ENCODE measurements at regions not wholly inside any gene's neighbourhood (a gene's known extent, or its start where the extent isn't known, plus 50 kb on each side); places are given as distances from the start of the nearest gene placed in this dataset.

- no peaks in the 10 kb centered on the region for H3K27me3 Mint-ChIP-seq (ENCODE audit: low read depth in 3 of 3)
- H3K36me3 Mint-ChIP-seq: no peaks in the 10 kb centered on the region
- no peak overlapping the region for H3K4me3 Mint-ChIP-seq
- Histone ChIP-seq H3K4me3 (replicated peaks in 1 of 3; ENCODE audit: low read depth in 2 of 3, low read length in 3 of 3) (no peak overlapping the region), H4K20me1 (ENCODE audit: insufficient read depth, low read length) (no peaks in the 10 kb centered on the region), H3K4me2 (replicated peaks; ENCODE audit: extremely low read depth, low read length, poor library complexity, severe bottlenecking) (no peak overlapping the region), H3K4me1 (ENCODE audit: control insufficient read depth in 1 of 2, insufficient read depth in 2 of 2, low read length in 2 of 2) (no peaks in the 10 kb centered on the region), H3K27ac (ENCODE audit: low read depth in 1 of 2, low read length in 2 of 2) (no peak overlapping the region), H3K27me3 (ENCODE audit: control insufficient read depth in 2 of 2, insufficient read depth in 2 of 2, low read length in 2 of 2) (no peaks in the 10 kb centered on the region), H3K36me3 (replicated peaks in 1 of 2; ENCODE audit: control insufficient read depth in 1 of 2, insufficient read depth in 2 of 2, low read length in 2 of 2) (no peaks in the 10 kb centered on the region), H2AFZ (ENCODE audit: insufficient read depth, low read depth, low read length, poor library complexity, severe bottlenecking) (no peak overlapping the region), H3K9ac (ENCODE audit: insufficient read depth, low read length, poor library complexity, severe bottlenecking) (no peak overlapping the region), H3K79me2 (ENCODE audit: insufficient read depth, low read length) (no peaks in the 10 kb centered on the region), H3K9me3 (replicated peaks in 1 of 2; ENCODE audit: control insufficient read depth in 1 of 2, insufficient read depth in 1 of 2, low read length in 2 of 2) (peaks cover 0 to 4% of the 10 kb centered on the region in 2 donors)
- no CpG with 5 or more reads among the region's 1 CpG for WGBS (ENCODE audit: insufficient coverage)
- H3K4me1 Mint-ChIP-seq: no peaks in the 10 kb centered on the region
- peaks cover 0 to 6% (median 2%) of the 10 kb centered on the region in 7 donors for H3K9me3 Mint-ChIP-seq
- no peak overlapping the region for H3K27ac Mint-ChIP-seq
- intact Hi-C loops (cut with micrococcal nuclease): no loop called here
- no peak for DNase-seq
- no peak for TF ChIP-seq CTCF (IDR thresholded peaks at IDR 0.05)
Measured at GRCh38 chr3:82311901-82312300, 550.5 kb upstream of the GBE1 start.

- DNase-seq: no peak
Measured at GRCh38 chr3:82308755-82309154, 547.3 kb upstream of the GBE1 start.

More at GRCh38 chr3:82308755-82309154, 547.3 kb upstream of the GBE1 start:
- H3K36me3 Mint-ChIP-seq: no peaks in the 10 kb centered on the region
- no peak for TF ChIP-seq CTCF (IDR thresholded peaks at IDR 0.05)
- Histone ChIP-seq H3K36me3 (replicated peaks in 1 of 2; ENCODE audit: control insufficient read depth in 1 of 2, insufficient read depth in 2 of 2, low read length in 2 of 2) (no peaks in the 10 kb centered on the region), H3K4me2 (replicated peaks; ENCODE audit: extremely low read depth, low read length, poor library complexity, severe bottlenecking) (no peak overlapping the region), H3K27me3 (ENCODE audit: control insufficient read depth in 2 of 2, insufficient read depth in 2 of 2, low read length in 2 of 2) (no peaks in the 10 kb centered on the region), H3K9me3 (replicated peaks in 1 of 2; ENCODE audit: control insufficient read depth in 1 of 2, insufficient read depth in 1 of 2, low read length in 2 of 2) (peaks cover 11 to 12% of the 10 kb centered on the region in 2 donors), H3K79me2 (ENCODE audit: insufficient read depth, low read length) (no peaks in the 10 kb centered on the region), H3K4me1 (ENCODE audit: control insufficient read depth in 1 of 2, insufficient read depth in 2 of 2, low read length in 2 of 2) (no peaks in the 10 kb centered on the region), H4K20me1 (ENCODE audit: insufficient read depth, low read length) (no peaks in the 10 kb centered on the region), H2AFZ (ENCODE audit: insufficient read depth, low read depth, low read length, poor library complexity, severe bottlenecking) (no peak overlapping the region), H3K27ac (ENCODE audit: low read depth in 1 of 2, low read length in 2 of 2) (no peak overlapping the region), H3K9ac (ENCODE audit: insufficient read depth, low read length, poor library complexity, severe bottlenecking) (no peak overlapping the region), H3K4me3 (replicated peaks in 1 of 3; ENCODE audit: low read depth in 2 of 3, low read length in 3 of 3) (no peak overlapping the region)
- H3K4me1 Mint-ChIP-seq: no peaks in the 10 kb centered on the region
- intact Hi-C loops (cut with micrococcal nuclease): no loop called here
- 100% methylated on average over 3 of the region's 7 CpGs for WGBS (ENCODE audit: insufficient coverage)
- no peak overlapping the region for H3K27ac Mint-ChIP-seq
- no peak overlapping the region for H3K4me3 Mint-ChIP-seq
- H3K27me3 Mint-ChIP-seq (ENCODE audit: low read depth in 3 of 3): no peaks in the 10 kb centered on the region
- H3K9me3 Mint-ChIP-seq: peaks cover 2 to 7% (median 2%) of the 10 kb centered on the region in 7 donors

Data from CD14-positive monocyte (primary cell).